ENCODE measurements at regions not wholly inside any gene's neighbourhood (a gene's known extent, or its start where the extent isn't known, plus 50 kb on each side); places are given as distances from the start of the nearest gene placed in this dataset.

GRCh38 chr13:90003566-90003965 lies 1343.9 kb upstream of the MIR17HG start:
- DNase-seq (ENCODE audit: low read depth), result no peak
- TF ChIP-seq CTCF (IDR thresholded peaks at IDR 0.05; ENCODE audit: insufficient read depth, low read length), result no peak

GRCh38 chr13:90008707-90009149 lies 1338.8 kb upstream of the MIR17HG start:
- no peak for DNase-seq (ENCODE audit: low read depth)
- no peak overlapping the region for H3K4me3 ChIP-seq (ENCODE audit: low read depth, low read length)
- no peak for TF ChIP-seq CTCF (IDR thresholded peaks at IDR 0.05; ENCODE audit: insufficient read depth, low read length)

More at GRCh38 chr13:90003566-90003965, 1343.9 kb upstream of the MIR17HG start:
- H3K4me3 ChIP-seq (ENCODE audit: low read depth, low read length), result no peak overlapping the region

GRCh38 chr13:90014038-90014437 lies 1333.4 kb upstream of the MIR17HG start:
- no peak for TF ChIP-seq CTCF (IDR thresholded peaks at IDR 0.05; ENCODE audit: insufficient read depth, low read length)
- DNase-seq (ENCODE audit: low read depth), result no peak
- no peak overlapping the region for H3K4me3 ChIP-seq (ENCODE audit: low read depth, low read length)

- no peak for TF ChIP-seq CTCF (IDR thresholded peaks at IDR 0.05; ENCODE audit: insufficient read depth, low read length)
- no peak for DNase-seq (ENCODE audit: low read depth)
- no peak overlapping the region for H3K4me3 ChIP-seq (ENCODE audit: low read depth, low read length)
Measured at GRCh38 chr13:90015565-90016507, 1331.7 kb upstream of the MIR17HG start.

- H3K4me3 ChIP-seq (ENCODE audit: low read depth, low read length), result no peak overlapping the region
- DNase-seq (ENCODE audit: low read depth), result no peak
- no peak for TF ChIP-seq CTCF (IDR thresholded peaks at IDR 0.05; ENCODE audit: insufficient read depth, low read length)
Measured at GRCh38 chr13:90016688-90017087, 1330.8 kb upstream of the MIR17HG start.

- TF ChIP-seq CTCF (IDR thresholded peaks at IDR 0.05; ENCODE audit: insufficient read depth, low read length), result no peak
- no peak for DNase-seq (ENCODE audit: low read depth)
- H3K4me3 ChIP-seq (ENCODE audit: low read depth, low read length), result no peak overlapping the region
Measured at GRCh38 chr13:90020536-90021070, 1326.9 kb upstream of the MIR17HG start.
